Spleen (tissue), 7 donors: ENCODE measurements at regions not wholly inside any gene's neighbourhood (a gene's known extent, or its start where the extent isn't known, plus 50 kb on each side); places are given as distances from the start of the nearest gene placed in this dataset.

Source experiments
- CTCF ChIP-seq, 11 experiments: fragments of 200-600 bp in 7 of 11; fragments of 450-650 bp in 4 of 11; sonication (generic) in 4 of 11; IDR thresholded peaks in 8 of 11; conservative IDR thresholded peaks in 3 of 11; 1 replicate in 7 of 11; 2 replicates in 4 of 11; pipeline versions ENCODE4 v1.4.0 to v1.8.0; 2016 to 2021; ENCODE audit warnings: antibody characterized with exemption in 11 of 11, inconsistent platforms in 4 of 11, mild to moderate bottlenecking in 1 of 11
- POLR2A ChIP-seq, 3 donors: fragments of 450-650 bp; IDR thresholded peaks; one replicate each; pipeline ENCODE4 v1.5.1; 2017; ENCODE audit warnings: antibody characterized with exemption in 3 of 3, mild to moderate bottlenecking in 1 of 3
- POLR2AphosphoS5 ChIP-seq, 3 donors: sonication (generic); formaldehyde crosslinking; IDR thresholded peaks; one replicate each; pipeline ENCODE4 v1.5.1; 2017; ENCODE audit warnings: antibody characterized with exemption in 3 of 3
- donor health status: DM: no; HTN: no; CAD: no; lungs with moderate emphysema.
- donor health status: DM: no; HTN: no; CAD: no.
- donor health status: DM: no; HTN: no; CAD: no.

- no peak for TF ChIP-seq POLR2A (IDR thresholded peaks at IDR 0.05)
- TF ChIP-seq CTCF (IDR thresholded peaks at IDR 0.05 in 8 of 11, conservative IDR thresholded peaks at IDR 0.05 in 3 of 11): no peak
- no peak for TF ChIP-seq POLR2AphosphoS5 (IDR thresholded peaks at IDR 0.05)
These were observed 286.9 kb downstream of the TMX3 start for GRCh38 chr18:68427951-68428401.
